GM18858 (cell line): ENCODE measurements at regions not wholly inside any gene's neighbourhood (a gene's known extent, or its start where the extent isn't known, plus 50 kb on each side); places are given as distances from the start of the nearest gene placed in this dataset.

Source experiments
- ATAC-seq: cut with Tn5 transposase; IDR thresholded peaks from one replicate; pipeline ENCODE4 v1.9.1; 2021; ENCODE audit not compliant: unreplicated experiment

GRCh38 chr9:75833778-75834177 lies 56.7 kb upstream of the PCSK5 start:
- no peak for ATAC-seq

- ATAC-seq, result no peak
Observed at GRCh38 chr9:75834878-75835277, 55.6 kb upstream of the PCSK5 start.
